OCI-LY7 (cell line): ENCODE measurements at regions not wholly inside any gene's neighbourhood (a gene's known extent, or its start where the extent isn't known, plus 50 kb on each side); places are given as distances from the start of the nearest gene placed in this dataset.

Experiments used
- BruUV-seq: library from RNA; stranded (reverse); fragments of 400-500 nt; replicated peaks from 2 replicates; lab custom pipeline; 2021; lab: Mats Ljungman, UMichigan
- CTCF ChIA-PET: fragments of 300-600 bp; sonication (Branson Sonifier 250); formaldehyde crosslinking; loops from one replicate; lab custom pipeline; 2022; ENCODE audit warnings: antibody characterized with exemption; ENCODE audit not compliant: unreplicated experiment; lab: Charles Lee
- POLR2A ChIA-PET: fragments of 300-600 bp; sonication (Branson Sonifier 250); formaldehyde crosslinking; loops from one replicate; lab custom pipeline; 2022; ENCODE audit warnings: antibody characterized with exemption; lab: Charles Lee
- DNase-seq: peaks from one replicate; pipeline ENCODE4 v3.0.0-alpha.2; 2015; ENCODE audit warnings: low spot score
- H2AFZ ChIP-seq: fragments of 200-600 bp; sonication (generic), shearing (Covaris generic); 2 replicates; pipeline ENCODE4 v1.6.1; 2014; ENCODE audit warnings: mild to moderate bottlenecking, antibody characterized with exemption, low read length, moderate library complexity
- H3K27ac ChIP-seq: fragments of 200-600 bp; sonication (generic); 2 replicates; pipeline ENCODE4 v1.5.1; 2014; ENCODE audit warnings: mixed run types, low read depth, mild to moderate bottlenecking, moderate library complexity, low read length, inconsistent platforms; ENCODE audit not compliant: poor library complexity, severe bottlenecking
- H3K36me3 ChIP-seq: fragments of 200-600 bp; sonication (generic); 2 replicates; pipeline ENCODE4 v1.6.1; 2014; ENCODE audit warnings: mild to moderate bottlenecking, antibody characterized with exemption, low read length, moderate library complexity, mixed read lengths; ENCODE audit not compliant: insufficient read depth
- H3K4me1 ChIP-seq: fragments of 200-600 bp; sonication (generic); 2 replicates; pipeline ENCODE4 v1.5.1; 2014; ENCODE audit warnings: mild to moderate bottlenecking, low read length; ENCODE audit not compliant: insufficient read depth, poor library complexity, severe bottlenecking
- H3K4me2 ChIP-seq: fragments of 200-600 bp; sonication (generic); 2 replicates; pipeline ENCODE4 v1.6.1; 2014; ENCODE audit warnings: mild to moderate bottlenecking, low read length
- H3K4me3 ChIP-seq: fragments of 200-600 bp; sonication (generic); 2 replicates; pipeline ENCODE4 v1.5.1; 2014; ENCODE audit warnings: mild to moderate bottlenecking, low read depth, low read length; ENCODE audit not compliant: poor library complexity, severe bottlenecking
- H3K79me2 ChIP-seq: fragments of 200-600 bp; sonication (generic); 2 replicates; pipeline ENCODE4 v1.6.1; 2016; ENCODE audit warnings: low read depth, mild to moderate bottlenecking, low read length, moderate library complexity, mixed read lengths; ENCODE audit not compliant: insufficient read depth
- H3K9me2 ChIP-seq: fragments of 200-600 bp; sonication (generic); 2 replicates; pipeline ENCODE4 v1.6.1; 2016; ENCODE audit warnings: mild to moderate bottlenecking, low read length, mixed read lengths; ENCODE audit not compliant: insufficient read depth
- H3K9me3 ChIP-seq: fragments of 200-600 bp; sonication (generic); 2 replicates; pipeline ENCODE4 v1.6.1; 2014; ENCODE audit warnings: mild to moderate bottlenecking, mixed run types, low read length, mixed read lengths
- H4K20me1 ChIP-seq: fragments of 200-600 bp; sonication (generic); 2 replicates; pipeline ENCODE4 v1.6.1; 2014; ENCODE audit warnings: mild to moderate bottlenecking, antibody characterized with exemption, low read length, moderate library complexity, mixed read lengths; ENCODE audit not compliant: insufficient read depth
- EZH2phosphoT487 ChIP-seq: fragments of 200-600 bp; sonication (generic); IDR thresholded peaks from 2 replicates; pipeline ENCODE4 v1.6.1; 2018; ENCODE audit warnings: low read depth, borderline replicate concordance, mild to moderate bottlenecking, mixed run types, antibody characterized with exemption, low read length, moderate library complexity, mixed read lengths
- intact Hi-C: fragments of 100-400 bp; cut with micrococcal nuclease; formaldehyde crosslinking; loops from one replicate; pipeline ENCODE4 v1.10.0; 2022; ENCODE audit not compliant: unreplicated experiment
- TF ChIP-seq, protein P1 (sequence below): fragments of 200-600 bp; sonication (generic); conservative IDR thresholded peaks from 2 replicates; pipeline ENCODE4 v1.5.1; 2014; ENCODE audit warnings: mild to moderate bottlenecking, antibody characterized with exemption, low read length, moderate library complexity, mixed read lengths

DNA sequence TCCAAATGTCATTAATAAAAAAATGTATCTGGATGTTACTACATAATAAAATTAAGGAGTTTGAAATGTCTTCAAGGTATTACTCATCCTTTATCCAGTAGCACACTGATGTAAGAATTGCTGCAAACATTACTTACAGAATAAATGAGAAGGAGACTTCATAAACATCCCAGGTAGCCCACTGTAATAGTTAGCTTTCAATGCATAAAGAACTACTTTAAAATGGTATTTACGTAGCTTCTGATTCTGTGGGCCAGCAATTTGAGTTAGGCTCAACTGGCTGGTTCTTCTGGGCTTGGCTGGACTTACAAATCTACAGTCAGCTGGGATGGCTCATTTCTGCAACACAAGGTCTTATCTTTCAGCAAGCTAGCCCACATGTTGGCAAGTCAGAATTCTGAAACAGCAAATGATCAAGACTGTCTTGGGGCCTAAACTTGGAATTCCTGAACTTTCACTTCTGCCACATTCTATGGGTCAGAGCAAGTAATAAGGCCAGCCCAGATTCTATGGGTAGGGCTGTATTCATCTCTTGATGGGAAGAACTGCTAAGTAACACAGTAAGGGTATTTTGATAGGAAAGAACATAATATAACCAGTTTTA is 522.5 kb downstream of the IQCM start:
- Histone ChIP-seq H3K27ac (no peak overlapping the region), H3K4me1 (no peaks in the 10 kb centered on the region), H2AFZ (no peak overlapping the region), H3K9me2 (no peaks in the 10 kb centered on the region), H3K4me3 (no peak overlapping the region), H4K20me1 (no peaks in the 10 kb centered on the region), H3K79me2 (no peaks in the 10 kb centered on the region), H3K9me3 (no peaks in the 10 kb centered on the region), H3K36me3 (no peaks in the 10 kb centered on the region), H3K4me2 (no peak overlapping the region)
- no peak for DNase-seq
- intact Hi-C loops: no loop called here
- ChIA-PET CTCF (no interaction called here), POLR2A (interaction anchor here (1.0 kb wide), 1 partner anchor 1381 kb away, joined by 3 read pairs; no protein-coding TSS in a partner anchor)
- no peak for TF ChIP-seq EZH2phosphoT487
- TF ChIP-seq, protein P1, sequence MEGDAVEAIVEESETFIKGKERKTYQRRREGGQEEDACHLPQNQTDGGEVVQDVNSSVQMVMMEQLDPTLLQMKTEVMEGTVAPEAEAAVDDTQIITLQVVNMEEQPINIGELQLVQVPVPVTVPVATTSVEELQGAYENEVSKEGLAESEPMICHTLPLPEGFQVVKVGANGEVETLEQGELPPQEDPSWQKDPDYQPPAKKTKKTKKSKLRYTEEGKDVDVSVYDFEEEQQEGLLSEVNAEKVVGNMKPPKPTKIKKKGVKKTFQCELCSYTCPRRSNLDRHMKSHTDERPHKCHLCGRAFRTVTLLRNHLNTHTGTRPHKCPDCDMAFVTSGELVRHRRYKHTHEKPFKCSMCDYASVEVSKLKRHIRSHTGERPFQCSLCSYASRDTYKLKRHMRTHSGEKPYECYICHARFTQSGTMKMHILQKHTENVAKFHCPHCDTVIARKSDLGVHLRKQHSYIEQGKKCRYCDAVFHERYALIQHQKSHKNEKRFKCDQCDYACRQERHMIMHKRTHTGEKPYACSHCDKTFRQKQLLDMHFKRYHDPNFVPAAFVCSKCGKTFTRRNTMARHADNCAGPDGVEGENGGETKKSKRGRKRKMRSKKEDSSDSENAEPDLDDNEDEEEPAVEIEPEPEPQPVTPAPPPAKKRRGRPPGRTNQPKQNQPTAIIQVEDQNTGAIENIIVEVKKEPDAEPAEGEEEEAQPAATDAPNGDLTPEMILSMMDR: no peak
- BruUV-seq: no TSS peak

DNA sequence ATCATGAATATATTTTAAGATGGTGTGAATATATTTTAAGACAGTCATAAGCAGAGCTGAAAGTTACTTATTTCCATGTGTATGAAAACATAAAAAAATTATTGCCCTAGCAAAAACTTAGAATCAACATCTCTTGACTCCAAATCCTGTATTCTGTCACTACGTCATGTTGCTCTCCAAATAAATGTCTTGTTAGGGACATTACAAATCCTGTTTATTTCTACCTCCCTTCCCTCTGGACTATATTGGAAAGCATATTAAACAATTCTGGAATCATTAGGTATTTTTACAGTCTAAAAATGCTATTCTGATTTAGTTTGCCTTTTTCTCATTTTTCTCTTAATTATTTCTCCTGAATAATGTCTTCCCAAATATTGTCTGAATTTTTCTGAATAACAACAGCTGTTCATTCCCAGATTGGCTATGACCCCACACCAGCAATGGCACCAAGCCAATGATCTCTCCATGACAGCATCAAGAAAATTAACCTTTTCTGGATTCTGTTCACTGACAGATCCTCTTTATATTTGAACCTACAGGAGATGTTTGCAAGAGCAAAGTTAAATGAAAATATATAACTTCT is 523.1 kb downstream of the IQCM start:
- intact Hi-C loops: no loop called here
- no peak overlapping the region for H2AFZ ChIP-seq
- no peaks in the 10 kb centered on the region for H4K20me1 ChIP-seq
- H3K9me3 ChIP-seq: no peaks in the 10 kb centered on the region
- no peak for DNase-seq
- TF ChIP-seq, protein P1: no peak
- H3K4me3 ChIP-seq: no peak overlapping the region
- H3K79me2 ChIP-seq: no peaks in the 10 kb centered on the region
- no peaks in the 10 kb centered on the region for H3K4me1 ChIP-seq
- no TSS peak for BruUV-seq
- no peaks in the 10 kb centered on the region for H3K36me3 ChIP-seq
- H3K27ac ChIP-seq: no peak overlapping the region
- H3K9me2 ChIP-seq: no peaks in the 10 kb centered on the region
- ChIA-PET CTCF (no interaction called here), POLR2A (interaction anchor here (0.7 to 1.0 kb wide), 2 partner anchors 18 to 1380 kb away, joined by 3 read pairs; no protein-coding TSS in a partner anchor)
- no peak overlapping the region for H3K4me2 ChIP-seq

DNA sequence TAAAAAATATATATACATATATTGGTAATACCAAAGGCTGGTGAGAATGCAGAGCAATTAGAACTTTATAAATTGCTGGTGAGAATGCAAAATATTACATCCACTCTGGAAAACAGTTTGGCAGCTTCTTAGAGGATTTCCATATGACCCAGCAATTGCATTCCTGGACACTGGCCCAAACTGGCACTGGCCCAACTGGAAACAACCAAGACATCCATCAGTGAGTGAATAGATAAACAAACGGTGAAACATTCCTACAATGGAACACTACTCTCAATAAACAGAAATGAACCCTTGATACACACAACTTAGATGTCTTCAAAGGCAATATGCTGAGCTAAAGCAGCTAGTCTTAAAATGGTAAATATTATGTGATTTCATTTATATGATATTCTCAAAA is 524.2 kb downstream of the IQCM start:
- Histone ChIP-seq H3K79me2 (no peaks in the 10 kb centered on the region), H2AFZ (no peak overlapping the region), H3K4me1 (no peaks in the 10 kb centered on the region), H4K20me1 (no peaks in the 10 kb centered on the region), H3K9me2 (no peaks in the 10 kb centered on the region), H3K36me3 (no peaks in the 10 kb centered on the region), H3K4me3 (no peak overlapping the region), H3K9me3 (no peaks in the 10 kb centered on the region), H3K4me2 (no peak overlapping the region), H3K27ac (no peak overlapping the region)
- DNase-seq: no peak
- POLR2A ChIA-PET: interaction anchor here (0.6 kb wide), 1 partner anchor 348 kb away, joined by 5 read pairs; no protein-coding TSS in a partner anchor
- CTCF ChIA-PET: no interaction called here
- TF ChIP-seq, protein P1: no peak
- TF ChIP-seq EZH2phosphoT487: no peak
- BruUV-seq: no TSS peak
- intact Hi-C loops: no loop called here
